Esophagus squamous epithelium (tissue), 4 donors: ENCODE measurements at regions not wholly inside any gene's neighbourhood (a gene's known extent, or its start where the extent isn't known, plus 50 kb on each side); places are given as distances from the start of the nearest gene placed in this dataset.

Experiments used
- POLR2A ChIP-seq, 4 donors: fragments of 450-650 bp; IDR thresholded peaks; one replicate each; pipeline ENCODE4 v1.6.1; 2017; ENCODE audit warnings: antibody characterized with exemption in 4 of 4, mild to moderate bottlenecking in 4 of 4, moderate library complexity in 3 of 4
- TF ChIP-seq, protein P1 (sequence below), 6 experiments: fragments of 450-650 bp in 4 of 6; fragments of 200-600 bp in 2 of 6; sonication (generic) in 2 of 6; IDR thresholded peaks; one replicate each; pipeline ENCODE4 v1.5.1; 2016 to 2019; ENCODE audit warnings: antibody characterized with exemption in 6 of 6, mild to moderate bottlenecking in 4 of 6, moderate library complexity in 4 of 6

DNA sequence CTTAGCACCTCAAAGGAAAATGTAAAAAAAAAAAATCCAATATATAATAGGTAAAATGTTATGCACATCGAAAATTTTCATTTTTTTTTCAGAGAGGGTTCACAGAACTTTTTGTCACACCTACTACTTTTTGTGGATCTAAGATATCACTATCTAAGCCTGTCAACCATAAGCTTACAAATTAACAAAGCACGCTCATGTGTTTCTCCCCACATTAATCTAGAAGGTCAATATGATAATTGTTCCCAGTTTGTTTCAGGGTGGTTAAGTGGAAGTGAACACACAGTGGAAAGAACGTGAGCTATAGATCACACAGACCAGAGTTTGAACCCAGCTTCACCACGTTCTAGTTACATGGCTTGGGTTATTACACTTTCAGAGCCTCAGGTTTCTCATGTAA, 78.6 kb upstream of the ROBO2 start:
- no peak for TF ChIP-seq POLR2A (IDR thresholded peaks at IDR 0.05)
- TF ChIP-seq, protein P1, sequence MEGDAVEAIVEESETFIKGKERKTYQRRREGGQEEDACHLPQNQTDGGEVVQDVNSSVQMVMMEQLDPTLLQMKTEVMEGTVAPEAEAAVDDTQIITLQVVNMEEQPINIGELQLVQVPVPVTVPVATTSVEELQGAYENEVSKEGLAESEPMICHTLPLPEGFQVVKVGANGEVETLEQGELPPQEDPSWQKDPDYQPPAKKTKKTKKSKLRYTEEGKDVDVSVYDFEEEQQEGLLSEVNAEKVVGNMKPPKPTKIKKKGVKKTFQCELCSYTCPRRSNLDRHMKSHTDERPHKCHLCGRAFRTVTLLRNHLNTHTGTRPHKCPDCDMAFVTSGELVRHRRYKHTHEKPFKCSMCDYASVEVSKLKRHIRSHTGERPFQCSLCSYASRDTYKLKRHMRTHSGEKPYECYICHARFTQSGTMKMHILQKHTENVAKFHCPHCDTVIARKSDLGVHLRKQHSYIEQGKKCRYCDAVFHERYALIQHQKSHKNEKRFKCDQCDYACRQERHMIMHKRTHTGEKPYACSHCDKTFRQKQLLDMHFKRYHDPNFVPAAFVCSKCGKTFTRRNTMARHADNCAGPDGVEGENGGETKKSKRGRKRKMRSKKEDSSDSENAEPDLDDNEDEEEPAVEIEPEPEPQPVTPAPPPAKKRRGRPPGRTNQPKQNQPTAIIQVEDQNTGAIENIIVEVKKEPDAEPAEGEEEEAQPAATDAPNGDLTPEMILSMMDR (IDR thresholded peaks at IDR 0.05): no peak
